ENCODE measurements at regions not wholly inside any gene's neighbourhood (a gene's known extent, or its start where the extent isn't known, plus 50 kb on each side); places are given as distances from the start of the nearest gene placed in this dataset.

- TF ChIP-seq CTCF (IDR thresholded peaks at IDR 0.05; ENCODE audit: low read depth, low read length, missing control alignments): no peak
- H3K4me3 ChIP-seq (ENCODE audit: low read depth, low read length): no peak overlapping the region
- peak; percentile 12 for DNase-seq (ENCODE audit: low read depth)
These were observed 118.6 kb upstream of the CCDC28A start for GRCh38 chr6:138654715-138655634.

- TF ChIP-seq CTCF (IDR thresholded peaks at IDR 0.05; ENCODE audit: low read depth, low read length, missing control alignments): no peak
- no peak overlapping the region for H3K4me3 ChIP-seq (ENCODE audit: low read depth, low read length)
- DNase-seq (ENCODE audit: low read depth): no peak
These were observed 117.7 kb upstream of the CCDC28A start for GRCh38 chr6:138655828-138656227.

- H3K4me3 ChIP-seq (ENCODE audit: low read depth, low read length): no peak overlapping the region
- TF ChIP-seq CTCF (IDR thresholded peaks at IDR 0.05; ENCODE audit: low read depth, low read length, missing control alignments): no peak
- no peak for DNase-seq (ENCODE audit: low read depth)
These were observed 117.1 kb upstream of the CCDC28A start for GRCh38 chr6:138656364-138657064.

GRCh38 chr6:138657065-138657425 lies 116.5 kb upstream of the CCDC28A start:
- DNase-seq (ENCODE audit: low read depth): no peak
- no peak for TF ChIP-seq CTCF (IDR thresholded peaks at IDR 0.05; ENCODE audit: low read depth, low read length, missing control alignments)
- H3K4me3 ChIP-seq (ENCODE audit: low read depth, low read length): no peak overlapping the region

- DNase-seq (ENCODE audit: low read depth): no peak
- no peak for TF ChIP-seq CTCF (IDR thresholded peaks at IDR 0.05; ENCODE audit: low read depth, low read length, missing control alignments)
- H3K4me3 ChIP-seq (ENCODE audit: low read depth, low read length): no peak overlapping the region
These were observed 113.6 kb upstream of the CCDC28A start for GRCh38 chr6:138659998-138660397.

- H3K4me3 ChIP-seq (ENCODE audit: low read depth, low read length): no peak overlapping the region
- no peak for DNase-seq (ENCODE audit: low read depth)
- no peak for TF ChIP-seq CTCF (IDR thresholded peaks at IDR 0.05; ENCODE audit: low read depth, low read length, missing control alignments)
These were observed 111.1 kb upstream of the CCDC28A start for GRCh38 chr6:138662471-138662870.
